AG04449 (cell line): ENCODE measurements at regions not wholly inside any gene's neighbourhood (a gene's known extent, or its start where the extent isn't known, plus 50 kb on each side); places are given as distances from the start of the nearest gene placed in this dataset.

ENCODE experiments used
- CTCF ChIA-PET: fragments of 350-600 bp; formaldehyde crosslinking; extraction: SDS; loops from one replicate; lab custom pipeline; 2021; ENCODE audit warnings: antibody characterized with exemption; lab: Yijun Ruan, JAX
- POLR2A ChIA-PET: fragments of 400-600, 350-600 bp; formaldehyde crosslinking; extraction: SDS; loops from one replicate; lab custom pipeline; 2020; ENCODE audit warnings: antibody characterized with exemption, inconsistent platforms; lab: Yijun Ruan, JAX
- DNase-seq: peaks from one replicate; pipeline ENCODE4 v3.0.0-alpha.2; 2010; ENCODE audit warnings: low read depth, low spot score
- H3K4me3 ChIP-seq: 2 replicates; pipeline ENCODE4 v1.5.1; 2011; ENCODE audit warnings: low read depth, mild to moderate bottlenecking, control low read depth, low read length
- CTCF ChIP-seq: IDR thresholded peaks from one replicate; pipeline ENCODE4 v1.5.1; 2011; ENCODE audit warnings: mild to moderate bottlenecking, moderate library complexity, low read length, control low read depth, inconsistent platforms; ENCODE audit not compliant: insufficient read depth; ENCODE audit errors: missing control alignments

GRCh38 chr14:34171431-34172172, 220.7 kb upstream of the EGLN3 start:
- ChIA-PET CTCF (no interaction called here), POLR2A (no interaction called here)
- H3K4me3 ChIP-seq = no peak overlapping the region
- TF ChIP-seq CTCF = no peak
- no peak for DNase-seq

GRCh38 chr14:34170882-34171281, 220.0 kb upstream of the EGLN3 start:
- H3K4me3 ChIP-seq = no peak overlapping the region
- DNase-seq = no peak
- ChIA-PET CTCF (no interaction called here), POLR2A (no interaction called here)
- no peak for TF ChIP-seq CTCF

GRCh38 chr14:34169561-34169960, 218.7 kb upstream of the EGLN3 start:
- no peak for DNase-seq
- H3K4me3 ChIP-seq = no peak overlapping the region
- ChIA-PET CTCF (no interaction called here), POLR2A (no interaction called here)
- TF ChIP-seq CTCF = no peak

GRCh38 chr14:34168656-34169055, 217.8 kb upstream of the EGLN3 start:
- DNase-seq = no peak
- H3K4me3 ChIP-seq = no peak overlapping the region
- TF ChIP-seq CTCF = no peak
- ChIA-PET POLR2A (no interaction called here), CTCF (no interaction called here)

- no peak for TF ChIP-seq CTCF
- DNase-seq = no peak
- no peak overlapping the region for H3K4me3 ChIP-seq
- ChIA-PET POLR2A (no interaction called here), CTCF (no interaction called here)
Measured at GRCh38 chr14:34165847-34166350, 215.0 kb upstream of the EGLN3 start.

GRCh38 chr14:34164162-34164864, 213.4 kb upstream of the EGLN3 start:
- H3K4me3 ChIP-seq = no peak overlapping the region
- ChIA-PET POLR2A (no interaction called here), CTCF (no interaction called here)
- no peak for TF ChIP-seq CTCF
- no peak for DNase-seq
